Muscle layer of colon (tissue), 2 donors: ENCODE measurements at regions not wholly inside any gene's neighbourhood (a gene's known extent, or its start where the extent isn't known, plus 50 kb on each side); places are given as distances from the start of the nearest gene placed in this dataset.

ENCODE experiments used
- H3K27ac ChIP-seq: one replicate; pipeline ENCODE4 v1.7.0; 2013; ENCODE audit warnings: low read depth, mild to moderate bottlenecking, low read length, moderate library complexity
- H3K27me3 ChIP-seq, 2 donors: one replicate each; pipeline ENCODE4 v1.7.0; 2013; ENCODE audit warnings: low read length in 2 of 2, mild to moderate bottlenecking in 2 of 2; ENCODE audit not compliant: insufficient read depth in 2 of 2, control insufficient read depth in 1 of 2
- H3K36me3 ChIP-seq: one replicate; pipeline ENCODE4 v1.7.0; 2013; ENCODE audit warnings: mild to moderate bottlenecking, low read length; ENCODE audit not compliant: insufficient read depth
- H3K4me1 ChIP-seq: one replicate; pipeline ENCODE4 v1.7.0; 2013; ENCODE audit warnings: mild to moderate bottlenecking, low read length; ENCODE audit not compliant: insufficient read depth
- H3K4me3 ChIP-seq, 2 donors: one replicate each; pipeline ENCODE4 v1.7.0; 2013; ENCODE audit warnings: low read length in 2 of 2, low read depth in 1 of 2, mild to moderate bottlenecking in 1 of 2, moderate library complexity in 1 of 2
- H3K9ac ChIP-seq: one replicate; pipeline ENCODE4 v1.7.0; 2013; ENCODE audit warnings: low read length
- H3K9me3 ChIP-seq: one replicate; pipeline ENCODE4 v1.7.0; 2013; ENCODE audit warnings: mild to moderate bottlenecking, low read length
- donor health status: abdominal sarcoma.
- donor health status: Adenocarcinoma of cecum.

- H3K9me3 ChIP-seq = no peaks in the 10 kb centered on the region
- H3K4me3 ChIP-seq = no peak overlapping the region
- H3K27ac ChIP-seq = no peak overlapping the region
- no peaks in the 10 kb centered on the region for H3K4me1 ChIP-seq
- H3K27me3 ChIP-seq = no peaks in the 10 kb centered on the region
- H3K36me3 ChIP-seq = no peaks in the 10 kb centered on the region
- H3K9ac ChIP-seq = no peak overlapping the region
Measured at GRCh38 chr9:17062497-17062896, 72.3 kb upstream of the CNTLN start.

DNA sequence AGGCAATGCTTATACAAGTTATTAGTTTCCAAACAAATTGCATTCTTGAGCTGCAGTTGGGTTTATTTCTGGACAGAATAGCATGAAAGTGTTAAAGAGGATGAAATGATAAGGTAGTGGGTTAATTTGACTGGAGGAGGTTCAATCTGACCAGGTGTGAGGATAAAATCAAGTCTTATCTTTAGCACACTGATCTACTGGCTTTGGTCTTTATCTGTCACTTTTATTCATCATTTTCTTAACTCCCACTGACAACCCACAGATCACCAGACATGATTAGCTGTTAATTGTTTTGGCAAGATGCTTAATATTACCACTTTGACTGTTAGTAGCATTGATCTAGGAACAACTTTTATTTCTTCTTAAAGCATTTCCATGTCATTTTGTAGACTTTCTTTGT lies 74.4 kb upstream of the CNTLN start:
- Histone ChIP-seq H3K27ac (no peak overlapping the region), H3K9me3 (no peaks in the 10 kb centered on the region), H3K4me3 (no peak overlapping the region), H3K36me3 (no peaks in the 10 kb centered on the region), H3K27me3 (no peaks in the 10 kb centered on the region), H3K9ac (no peak overlapping the region), H3K4me1 (no peaks in the 10 kb centered on the region)

DNA sequence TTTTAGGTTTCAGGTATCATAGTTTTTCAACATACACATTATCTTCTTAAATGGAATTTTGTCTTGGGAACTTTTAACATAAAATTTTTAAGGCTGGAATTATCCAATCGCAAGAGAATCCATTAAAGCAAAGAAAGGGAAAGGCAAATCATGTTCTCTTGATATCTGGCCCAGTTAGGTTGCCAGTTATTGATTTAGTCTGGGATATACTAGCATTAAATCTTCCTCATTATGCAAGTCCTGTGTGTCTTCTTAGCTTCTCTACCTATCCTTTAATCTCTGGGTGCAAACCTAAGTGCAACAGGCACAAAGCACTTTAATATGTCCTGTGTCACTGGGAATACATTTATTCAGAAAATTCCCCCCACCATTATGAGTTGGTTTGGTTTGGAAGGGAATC lies 75.4 kb upstream of the CNTLN start:
- no peak overlapping the region for H3K9ac ChIP-seq
- no peak overlapping the region for H3K27ac ChIP-seq
- H3K4me1 ChIP-seq = no peaks in the 10 kb centered on the region
- H3K4me3 ChIP-seq = no peak overlapping the region
- no peaks in the 10 kb centered on the region for H3K36me3 ChIP-seq
- no peaks in the 10 kb centered on the region for H3K27me3 ChIP-seq
- no peaks in the 10 kb centered on the region for H3K9me3 ChIP-seq

DNA sequence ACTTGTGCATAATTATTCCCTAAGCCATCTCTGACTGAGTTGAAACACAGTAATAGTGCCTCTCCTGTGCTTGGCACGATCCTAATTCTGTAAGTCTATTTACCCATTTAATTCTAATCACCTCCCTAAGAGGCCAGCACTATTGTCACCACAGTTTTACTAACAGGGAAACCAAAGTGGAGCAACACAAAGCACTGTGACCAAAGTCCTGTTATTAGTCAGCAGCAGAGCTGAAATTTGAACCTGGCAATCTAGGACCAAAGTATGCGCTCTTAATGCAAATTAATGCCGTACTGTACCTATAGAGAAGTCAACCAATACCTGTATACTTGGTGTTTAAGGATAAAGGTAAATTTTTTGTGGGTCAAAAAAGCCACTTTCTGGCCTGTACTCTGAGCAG lies 77.1 kb upstream of the CNTLN start:
- H3K4me1 ChIP-seq = no peaks in the 10 kb centered on the region
- H3K9ac ChIP-seq = no peak overlapping the region
- H3K27me3 ChIP-seq = no peaks in the 10 kb centered on the region
- no peak overlapping the region for H3K4me3 ChIP-seq
- no peaks in the 10 kb centered on the region for H3K9me3 ChIP-seq
- H3K27ac ChIP-seq = no peak overlapping the region
- no peaks in the 10 kb centered on the region for H3K36me3 ChIP-seq

DNA sequence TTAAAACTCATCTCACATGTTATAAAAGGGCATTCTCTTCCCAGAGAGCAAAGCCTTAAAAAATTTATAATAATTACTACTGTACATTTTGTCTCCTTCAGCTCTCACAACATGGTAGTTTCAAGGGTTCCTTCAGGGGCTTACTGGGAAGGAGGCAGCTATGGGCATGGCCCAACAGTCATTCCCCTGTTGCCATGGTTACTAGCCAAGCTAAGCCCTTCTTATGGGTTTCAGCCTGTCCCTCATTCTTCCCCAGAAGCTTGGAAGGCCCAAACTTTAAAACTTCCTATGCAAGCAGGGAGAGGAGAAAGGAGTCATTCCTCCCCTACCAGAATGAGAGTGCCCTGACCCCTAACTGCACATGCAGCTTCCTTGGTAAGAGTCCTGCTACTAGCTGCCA lies 82.2 kb upstream of the CNTLN start:
- H3K4me3 ChIP-seq = no peak overlapping the region
- H3K27ac ChIP-seq = no peak overlapping the region
- H3K27me3 ChIP-seq = no peaks in the 10 kb centered on the region
- no peak overlapping the region for H3K9ac ChIP-seq
- H3K36me3 ChIP-seq = no peaks in the 10 kb centered on the region
- no peaks in the 10 kb centered on the region for H3K4me1 ChIP-seq
- H3K9me3 ChIP-seq = no peaks in the 10 kb centered on the region

- Histone ChIP-seq H3K36me3 (no peaks in the 10 kb centered on the region), H3K9ac (no peak overlapping the region), H3K27ac (no peak overlapping the region), H3K4me3 (no peak overlapping the region), H3K27me3 (no peaks in the 10 kb centered on the region), H3K4me1 (no peaks in the 10 kb centered on the region), H3K9me3 (no peaks in the 10 kb centered on the region)
Measured at GRCh38 chr9:17045381-17045940, 89.4 kb upstream of the CNTLN start.

GRCh38 chr9:17031546-17031945 lies 103.3 kb upstream of the CNTLN start:
- H3K27ac ChIP-seq = no peak overlapping the region
- H3K9me3 ChIP-seq = no peaks in the 10 kb centered on the region
- H3K36me3 ChIP-seq = no peaks in the 10 kb centered on the region
- no peak overlapping the region for H3K4me3 ChIP-seq
- H3K27me3 ChIP-seq = no peaks in the 10 kb centered on the region
- H3K4me1 ChIP-seq = no peaks in the 10 kb centered on the region
- H3K9ac ChIP-seq = no peak overlapping the region

DNA sequence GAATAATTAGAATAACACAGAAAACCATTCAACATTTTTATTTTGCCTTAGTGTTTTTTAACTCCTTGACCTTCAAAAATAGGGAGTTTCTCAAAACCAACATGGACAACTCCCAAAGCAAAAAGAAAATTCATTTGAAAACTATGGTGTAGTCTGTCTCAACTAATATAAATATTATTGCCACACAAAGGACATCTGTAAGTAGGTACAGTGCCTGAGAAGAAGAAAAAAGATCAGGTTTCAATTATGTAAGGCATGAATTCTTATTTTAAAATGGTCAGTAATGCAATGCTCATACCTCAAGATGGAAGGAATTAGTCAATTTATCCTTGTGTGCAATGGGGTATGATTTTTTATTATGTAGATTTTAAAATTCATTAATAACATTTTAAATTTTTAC lies 109.6 kb upstream of the CNTLN start:
- Histone ChIP-seq H3K4me3 (no peak overlapping the region), H3K9me3 (peaks cover 5% of the 10 kb centered on the region), H3K36me3 (no peaks in the 10 kb centered on the region), H3K27me3 (no peaks in the 10 kb centered on the region), H3K27ac (no peak overlapping the region), H3K4me1 (no peaks in the 10 kb centered on the region), H3K9ac (no peak overlapping the region)

DNA sequence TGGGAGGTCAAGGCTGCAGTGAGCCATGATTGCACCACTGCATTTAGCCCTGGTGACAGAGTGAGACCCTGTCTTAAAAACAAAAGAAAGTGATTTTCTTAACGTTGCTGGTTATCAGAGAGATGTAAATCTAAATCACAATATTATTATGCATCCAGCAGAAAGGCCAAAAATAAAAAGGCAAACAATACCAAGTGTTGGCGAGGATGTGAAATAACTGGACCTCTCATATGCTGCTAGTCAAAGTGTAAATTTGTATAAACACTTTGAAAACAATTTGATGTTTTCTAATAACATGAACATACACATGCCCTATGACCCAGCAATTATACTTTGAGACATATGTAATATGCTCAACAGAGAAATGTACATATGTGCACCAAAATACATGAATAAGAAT lies 110.7 kb upstream of the CNTLN start:
- no peaks in the 10 kb centered on the region for H3K4me1 ChIP-seq
- no peak overlapping the region for H3K9ac ChIP-seq
- H3K36me3 ChIP-seq = no peaks in the 10 kb centered on the region
- H3K9me3 ChIP-seq = peaks cover 5% of the 10 kb centered on the region
- no peaks in the 10 kb centered on the region for H3K27me3 ChIP-seq
- H3K27ac ChIP-seq = no peak overlapping the region
- no peak overlapping the region for H3K4me3 ChIP-seq

- no peak overlapping the region for H3K9ac ChIP-seq
- no peak overlapping the region for H3K27ac ChIP-seq
- no peaks in the 10 kb centered on the region for H3K4me1 ChIP-seq
- H3K4me3 ChIP-seq = no peak overlapping the region
- H3K9me3 ChIP-seq = peaks cover 5% of the 10 kb centered on the region
- H3K27me3 ChIP-seq = no peaks in the 10 kb centered on the region
- no peaks in the 10 kb centered on the region for H3K36me3 ChIP-seq
Measured at GRCh38 chr9:17021387-17021970, 113.4 kb upstream of the CNTLN start.

- H3K27ac ChIP-seq = no peak overlapping the region
- no peak overlapping the region for H3K4me3 ChIP-seq
- no peaks in the 10 kb centered on the region for H3K9me3 ChIP-seq
Measured at GRCh38 chr9:17019398-17019797, 115.4 kb upstream of the CNTLN start.

GRCh38 chr9:17018540-17019196 lies 116.2 kb upstream of the CNTLN start:
- Histone ChIP-seq H3K4me3 (no peak overlapping the region), H3K27me3 (no peaks in the 10 kb centered on the region), H3K27ac (no peak overlapping the region), H3K9me3 (no peaks in the 10 kb centered on the region), H3K9ac (no peak overlapping the region), H3K36me3 (no peaks in the 10 kb centered on the region), H3K4me1 (no peaks in the 10 kb centered on the region)

More at GRCh38 chr9:17019398-17019797, 115.4 kb upstream of the CNTLN start:
- Histone ChIP-seq H3K4me1 (no peaks in the 10 kb centered on the region), H3K9ac (no peak overlapping the region), H3K27me3 (no peaks in the 10 kb centered on the region), H3K36me3 (no peaks in the 10 kb centered on the region)
